Gastroesophageal sphincter (tissue), 4 donors: ENCODE measurements at regions not wholly inside any gene's neighbourhood (a gene's known extent, or its start where the extent isn't known, plus 50 kb on each side); places are given as distances from the start of the nearest gene placed in this dataset.

Source experiments
- ATAC-seq: fragments of 150-250 bp; one replicate; pipeline ENCODE4 v1.9.1; 2016; ENCODE audit warnings: mild to moderate bottlenecking, moderate library complexity
- H3K27ac ChIP-seq, 4 donors: fragments of 200-600 bp; sonication (generic) in 3 of 4; 1 replicate in 3 of 4; 2 replicates in 1 of 4; pipeline ENCODE4 v1.5.1; 2016 to 2019
- H3K27me3 ChIP-seq: fragments of 200-600 bp; sonication (generic); one replicate; pipeline ENCODE4 v1.5.1; 2019
- H3K36me3 ChIP-seq, 2 donors: fragments of 200-600 bp; sonication (generic); one replicate each; pipeline ENCODE4 v1.5.1; 2019; ENCODE audit warnings: control low read depth in 1 of 2
- H3K4me1 ChIP-seq, 3 donors: fragments of 200-600 bp; sonication (generic); 1 replicate in 2 of 3; 2 replicates in 1 of 3; pipeline ENCODE4 v1.5.1; 2016 to 2019; ENCODE audit warnings: control low read depth in 2 of 3
- H3K4me3 ChIP-seq, 2 donors: fragments of 200-600 bp; sonication (generic); one replicate each; pipeline ENCODE4 v1.5.1; 2019; ENCODE audit warnings: mild to moderate bottlenecking in 1 of 2, moderate library complexity in 1 of 2
- H3K9me3 ChIP-seq, 3 donors: fragments of 200-600 bp; sonication (generic); one replicate each; pipeline ENCODE4 v1.5.1; 2017 to 2019; ENCODE audit warnings: control low read depth in 2 of 3
- CTCF ChIP-seq, 4 experiments: fragments of 200-600 bp in 2 of 4; fragments of 450-650 bp in 2 of 4; sonication (generic) in 1 of 4; IDR thresholded peaks; one replicate each; pipeline ENCODE4 v1.5.1; 2017 to 2019; ENCODE audit warnings: antibody characterized with exemption in 4 of 4, mild to moderate bottlenecking in 2 of 4, moderate library complexity in 2 of 4
- EP300 ChIP-seq: sonication (generic); formaldehyde crosslinking; IDR thresholded peaks from one replicate; pipeline ENCODE4 v1.6.1; 2017; ENCODE audit warnings: antibody characterized with exemption, mild to moderate bottlenecking
- POLR2A ChIP-seq, 2 donors: fragments of 450-650 bp; IDR thresholded peaks; one replicate each; pipeline ENCODE4 v1.6.1; 2017; ENCODE audit warnings: antibody characterized with exemption in 2 of 2, mild to moderate bottlenecking in 2 of 2, moderate library complexity in 1 of 2
- POLR2AphosphoS5 ChIP-seq: sonication (generic); formaldehyde crosslinking; IDR thresholded peaks from one replicate; pipeline ENCODE4 v1.6.1; 2017; ENCODE audit warnings: antibody characterized with exemption
- WGBS, 2 donors: methylation state at CpG; one replicate each; pipeline ENCODE4 v1.1.5; 2018; ENCODE audit warnings: low coverage in 1 of 2; 5-methylcytosine and 5-hydroxymethylcytosine counted together

GRCh38 chr5:3105581-3105980 is 354.1 kb upstream of the IRX2 start:
- TF ChIP-seq CTCF (IDR thresholded peaks at IDR 0.05) = no peak
- TF ChIP-seq POLR2A (IDR thresholded peaks at IDR 0.05) = no peak
- TF ChIP-seq POLR2AphosphoS5 = no peak
- no peak for TF ChIP-seq EP300
- 38% methylated on average over 2 of the region's 9 CpGs; no CpG with 5 or more reads in 1 of the 2 donors for WGBS, 2 donors
- Histone ChIP-seq H3K4me1 (no peaks in the 10 kb centered on the region), H3K27me3 (peaks cover 79% of the 10 kb centered on the region), H3K27ac (no peak overlapping the region), H3K9me3 (no peaks in the 10 kb centered on the region), H3K4me3 (no peak overlapping the region), H3K36me3 (no peaks in the 10 kb centered on the region)
- no peak for ATAC-seq

GRCh38 chr5:3105172-3105571 is 353.7 kb upstream of the IRX2 start:
- Histone ChIP-seq H3K27me3 (peaks cover 83% of the 10 kb centered on the region), H3K9me3 (no peaks in the 10 kb centered on the region), H3K36me3 (no peaks in the 10 kb centered on the region), H3K27ac (no peak overlapping the region), H3K4me1 (no peaks in the 10 kb centered on the region), H3K4me3 (no peak overlapping the region)
- no peak for ATAC-seq
- TF ChIP-seq CTCF (IDR thresholded peaks at IDR 0.05) (no peak), POLR2A (IDR thresholded peaks at IDR 0.05) (no peak), EP300 (no peak), POLR2AphosphoS5 (no peak)
- WGBS, 2 donors = 74 to 91% methylated on average over 3 of the region's 3 CpGs

GRCh38 chr5:3104429-3105060 is 353.1 kb upstream of the IRX2 start:
- 39 to 52% methylated on average over 12 to 13 of the region's 21 CpGs for WGBS, 2 donors
- Histone ChIP-seq H3K36me3 (no peaks in the 10 kb centered on the region), H3K27me3 (peaks cover 89% of the 10 kb centered on the region), H3K4me1 (no peaks in the 10 kb centered on the region), H3K9me3 (no peaks in the 10 kb centered on the region), H3K4me3 (no peak overlapping the region), H3K27ac (no peak overlapping the region)
- no peak for TF ChIP-seq POLR2AphosphoS5
- TF ChIP-seq EP300 = no peak
- TF ChIP-seq POLR2A (IDR thresholded peaks at IDR 0.05) = no peak
- TF ChIP-seq CTCF (IDR thresholded peaks at IDR 0.05) = no peak
- no peak for ATAC-seq

- ATAC-seq = no peak
- Histone ChIP-seq H3K27me3 (peaks cover 84% of the 10 kb centered on the region), H3K9me3 (no peaks in the 10 kb centered on the region), H3K27ac (no peak overlapping the region), H3K4me1 (no peaks in the 10 kb centered on the region), H3K36me3 (no peaks in the 10 kb centered on the region), H3K4me3 (no peak overlapping the region)
- TF ChIP-seq POLR2A (IDR thresholded peaks at IDR 0.05) = no peak
- no peak for TF ChIP-seq POLR2AphosphoS5
- WGBS, 2 donors = 14 to 22% methylated on average over 13 of the region's 21 CpGs
Observed at GRCh38 chr5:3103262-3103811, 351.9 kb upstream of the IRX2 start.

- 56 to 64% methylated on average over 4 of the region's 4 CpGs for WGBS, 2 donors
- Histone ChIP-seq H3K27me3 (peaks cover 76% of the 10 kb centered on the region), H3K4me3 (no peak overlapping the region), H3K9me3 (no peaks in the 10 kb centered on the region), H3K4me1 (no peaks in the 10 kb centered on the region), H3K36me3 (no peaks in the 10 kb centered on the region), H3K27ac (no peak overlapping the region)
- no peak for ATAC-seq
- TF ChIP-seq EP300 = no peak
- no peak for TF ChIP-seq POLR2AphosphoS5
- TF ChIP-seq POLR2A (IDR thresholded peaks at IDR 0.05) = no peak
- TF ChIP-seq CTCF (IDR thresholded peaks at IDR 0.05) = no peak
Observed at GRCh38 chr5:3102531-3102930, 351.1 kb upstream of the IRX2 start.
